ENCODE measurements at regions not wholly inside any gene's neighbourhood (a gene's known extent, or its start where the extent isn't known, plus 50 kb on each side); places are given as distances from the start of the nearest gene placed in this dataset.
"Not testable (repeated sequence)": the region's sequence is repeated elsewhere in the genome, so short reads cannot be mapped to it uniquely, and the experiment has no call there.

GRCh38 chr17:77837917-77838316, 120.6 kb upstream of the TNRC6C start:
- DNase-seq, result no peak
- intact Hi-C loops (cut with DNase I, micrococcal nuclease), result no loop called here
- no peak for ATAC-seq

- intact Hi-C loops (cut with DNase I, micrococcal nuclease), result no loop called here
- ATAC-seq, result no peak
- no peak for DNase-seq
Observed at GRCh38 chr17:77838748-77839697, 119.5 kb upstream of the TNRC6C start.

DNA sequence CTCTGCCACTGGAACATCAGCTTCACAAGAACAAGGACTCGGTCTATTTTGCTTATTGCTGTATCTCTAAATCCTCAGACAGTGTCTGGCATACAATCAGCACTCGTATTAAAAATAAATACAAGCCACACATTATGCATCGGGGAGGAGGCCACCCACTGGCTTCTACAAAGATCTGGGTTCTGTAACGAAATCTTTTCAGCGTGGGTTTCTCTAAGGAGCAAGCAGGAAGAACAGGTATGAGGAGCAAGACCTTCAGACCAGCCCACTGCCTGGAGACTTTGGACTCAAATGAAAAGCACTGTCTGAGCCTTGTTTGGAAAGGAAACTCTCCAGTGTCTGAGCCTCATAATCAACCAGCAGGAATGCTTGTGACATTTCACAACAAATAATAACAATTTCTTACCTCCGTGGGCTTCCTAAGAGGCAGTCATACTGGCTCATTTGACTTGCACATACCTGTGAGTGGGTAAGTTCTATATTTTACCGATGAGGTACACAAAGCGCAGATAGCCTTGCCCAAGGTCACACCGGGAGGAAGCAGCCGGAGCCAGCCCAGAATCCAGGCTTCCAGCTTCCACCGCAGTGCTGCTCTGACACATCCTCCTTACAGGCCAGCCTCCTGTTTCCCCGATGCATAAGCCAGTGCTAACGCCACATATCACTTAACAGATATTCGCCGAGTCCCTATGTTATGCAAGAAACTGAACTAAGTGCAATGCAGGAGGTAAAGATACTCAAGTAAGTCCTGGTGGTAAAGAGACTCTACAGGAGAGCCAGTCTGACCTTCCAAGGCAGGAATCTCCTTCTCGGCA, 118.6 kb upstream of the TNRC6C start:
- intact Hi-C loops (cut with DNase I, micrococcal nuclease), result no loop called here
- peak in 1 of 2 donors; percentile 48 for DNase-seq
- peak; percentile 91 for ATAC-seq

GRCh38 chr17:77840513-77841165, 117.9 kb upstream of the TNRC6C start:
- DNase-seq (no peak), ATAC-seq (peak; percentile 7)
- intact Hi-C loops (cut with DNase I, micrococcal nuclease), result no loop called here

- intact Hi-C loops (cut with DNase I, micrococcal nuclease), result no loop called here
- peak; percentile 73 for ATAC-seq
- peak in 1 of 2 donors; percentile 70 for DNase-seq
Observed at GRCh38 chr17:77841742-77842527, 116.6 kb upstream of the TNRC6C start.

DNA sequence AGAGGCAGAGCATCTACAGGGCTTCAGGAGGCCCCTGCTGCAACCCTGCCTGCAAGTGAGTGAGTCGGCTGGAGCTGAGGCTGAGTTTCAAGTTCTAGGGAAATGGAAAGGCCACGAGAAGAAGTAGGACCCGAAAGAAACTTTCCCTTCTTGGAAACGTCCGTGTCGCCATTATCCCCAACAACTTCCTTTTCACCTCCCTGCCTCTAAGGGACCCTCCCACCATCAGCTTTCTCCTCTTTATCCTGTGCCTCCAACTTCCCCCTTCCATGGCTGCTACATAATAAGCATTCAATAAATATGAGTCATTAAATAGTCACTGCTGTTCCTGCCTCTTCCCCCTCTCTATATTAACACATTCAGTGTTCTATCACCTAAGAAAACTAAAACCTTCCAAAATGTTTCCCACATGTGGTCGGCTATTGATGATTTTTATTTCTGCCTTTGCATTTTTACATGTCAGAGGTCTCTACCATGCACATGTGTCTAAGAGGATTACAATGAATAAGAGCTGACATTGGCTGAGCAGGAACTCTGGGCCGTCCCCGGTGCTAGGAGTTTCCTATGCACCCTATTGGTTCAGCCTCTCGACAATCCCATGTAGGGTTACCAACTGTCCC, 115.9 kb upstream of the TNRC6C start:
- ATAC-seq (no peak), DNase-seq (no peak)
- intact Hi-C loops (cut with DNase I, micrococcal nuclease), result no loop called here

DNA sequence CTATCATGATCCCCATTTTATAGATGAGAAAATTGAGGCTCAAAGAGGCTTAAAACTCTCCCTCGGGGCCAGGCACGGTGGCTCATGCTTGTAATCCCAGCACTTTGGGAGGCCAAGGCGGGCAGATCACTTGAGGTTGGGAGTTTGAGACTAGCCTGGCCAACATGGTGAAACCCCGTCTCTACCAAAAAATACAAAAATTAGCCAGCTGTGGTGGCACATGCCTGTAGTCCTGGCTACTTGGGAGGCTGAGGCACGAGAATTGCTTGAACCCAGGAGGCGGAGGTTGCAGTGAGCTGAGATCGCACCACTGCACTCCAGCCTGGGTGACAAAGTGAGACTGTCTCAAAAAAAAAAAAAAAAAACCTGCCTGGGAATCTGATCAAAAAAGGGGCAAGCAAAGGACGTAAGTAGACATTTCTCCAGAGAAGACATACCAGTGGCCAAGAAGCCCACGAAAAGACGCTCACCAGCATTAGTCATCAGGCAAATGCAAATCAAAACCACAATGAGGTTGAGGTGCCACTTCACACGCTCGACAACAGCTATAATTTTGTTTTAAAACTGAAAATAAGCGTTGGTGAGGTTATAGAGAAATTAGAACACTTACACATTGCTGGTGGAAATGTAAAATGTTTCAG, 115.1 kb upstream of the TNRC6C start:
- DNase-seq, ATAC-seq: not testable (repeated sequence)

DNA sequence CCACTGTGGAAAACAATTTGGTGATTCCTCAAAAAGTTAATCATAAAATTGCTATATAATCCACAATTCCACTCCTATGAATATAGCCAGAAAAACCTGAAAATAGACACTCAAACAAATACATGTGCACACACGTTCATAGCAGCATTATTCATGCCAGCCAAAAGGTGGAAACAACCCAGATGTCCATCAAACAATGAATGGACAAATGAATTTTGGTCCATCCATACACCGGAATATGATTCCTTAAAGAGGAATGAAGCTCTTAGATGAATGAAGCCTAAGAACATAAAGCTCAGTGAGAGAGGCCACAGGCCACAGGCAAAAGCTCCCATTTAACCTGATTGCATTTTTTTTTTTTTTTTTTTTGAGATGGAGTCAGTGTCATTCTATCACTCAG, 114.6 kb upstream of the TNRC6C start:
- intact Hi-C loops (cut with DNase I, micrococcal nuclease), result no loop called here
- ATAC-seq, result no peak

More for the DNA sequence above, 115.1 kb upstream of the TNRC6C start:
- intact Hi-C loops (cut with DNase I, micrococcal nuclease), result not testable (repeated sequence)

DNA sequence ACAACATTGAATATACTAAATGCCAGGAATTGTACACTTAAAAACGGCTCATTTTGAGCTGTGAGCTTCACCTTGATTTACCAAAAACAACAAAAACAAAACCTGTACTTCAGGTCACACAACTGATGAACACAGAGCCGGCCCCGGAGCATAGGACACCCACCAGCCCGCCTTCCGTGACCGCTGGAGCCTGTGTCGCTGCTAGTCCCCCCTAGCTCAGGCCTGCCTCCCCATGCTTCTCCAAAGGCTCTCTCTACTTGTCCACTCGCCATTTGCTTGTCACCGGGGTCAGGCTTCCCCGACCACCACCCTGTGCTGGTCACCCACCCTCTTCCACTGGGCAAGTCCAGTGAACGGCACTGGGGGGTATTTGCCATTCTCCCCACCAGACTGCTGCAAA, 113.8 kb upstream of the TNRC6C start:
- ATAC-seq, result no peak
- intact Hi-C loops (cut with DNase I, micrococcal nuclease), result no loop called here
- peak in 1 of 2 donors; percentile 4 for DNase-seq

More for the DNA sequence above, 114.6 kb upstream of the TNRC6C start:
- no peak for DNase-seq

GRCh38 chr17:77845541-77846225, 112.8 kb upstream of the TNRC6C start:
- ATAC-seq, result no peak
- intact Hi-C loops (cut with DNase I, micrococcal nuclease), result no loop called here
- DNase-seq, result no peak

- DNase-seq (no peak), ATAC-seq (no peak)
- intact Hi-C loops (cut with DNase I, micrococcal nuclease), result no loop called here
Observed at GRCh38 chr17:77846531-77847085, 111.9 kb upstream of the TNRC6C start.

DNA sequence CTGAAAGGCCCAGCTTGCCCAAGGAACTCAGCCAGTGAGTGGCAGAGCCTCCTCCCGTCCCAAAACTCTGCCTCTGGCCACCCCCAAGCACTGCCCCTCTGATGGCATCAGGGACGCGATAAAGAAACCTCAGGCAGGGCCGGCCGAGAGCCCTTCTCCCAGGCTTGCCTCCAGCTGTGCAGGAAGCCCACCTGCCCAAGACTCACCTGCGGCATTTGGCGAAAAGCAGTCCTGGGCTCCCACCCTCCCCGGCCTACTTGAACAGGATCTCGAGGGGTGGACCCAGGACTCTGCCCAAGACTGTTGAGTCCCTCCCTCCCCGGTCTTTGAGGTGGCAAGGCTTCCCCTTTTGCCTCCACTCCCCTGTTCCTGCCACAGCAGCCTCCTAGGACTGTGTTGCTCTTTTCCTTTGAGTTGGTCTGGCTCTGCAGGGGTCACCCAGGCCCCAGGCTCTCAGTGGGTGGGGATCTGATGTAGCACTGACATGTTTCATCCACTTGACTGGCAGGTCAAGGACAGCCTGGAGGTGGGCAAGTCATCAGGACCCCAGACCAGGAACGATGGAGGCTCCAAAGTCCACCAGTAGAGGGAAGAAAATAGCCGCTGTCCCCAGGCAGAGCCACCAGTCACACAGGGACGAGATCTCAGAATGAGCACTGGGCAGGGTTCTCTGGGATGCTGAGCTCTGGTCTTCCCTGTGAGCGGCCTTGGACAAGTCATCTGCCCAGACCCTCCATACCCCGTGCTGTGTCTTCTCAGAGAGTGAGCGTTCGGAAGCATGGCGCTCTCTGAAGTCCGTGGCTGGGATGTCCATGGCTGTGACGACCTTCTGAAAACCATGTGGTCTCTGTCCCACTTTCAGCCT, 111.0 kb upstream of the TNRC6C start:
- DNase-seq, result no peak
- intact Hi-C loops (cut with DNase I, micrococcal nuclease), result no loop called here
- no peak for ATAC-seq

GRCh38 chr17:77848257-77848656, 110.2 kb upstream of the TNRC6C start:
- no peak for DNase-seq

GRCh38 chr17:77849239-77849638, 109.3 kb upstream of the TNRC6C start:
- DNase-seq (no peak), ATAC-seq (no peak)
- intact Hi-C loops (cut with DNase I, micrococcal nuclease), result no loop called here

More at GRCh38 chr17:77848257-77848656, 110.2 kb upstream of the TNRC6C start:
- intact Hi-C loops (cut with DNase I, micrococcal nuclease), result no loop called here
- no peak for ATAC-seq

GRCh38 chr17:77851921-77852320, 106.6 kb upstream of the TNRC6C start:
- intact Hi-C loops (cut with DNase I, micrococcal nuclease), result no loop called here
- ATAC-seq (no peak), DNase-seq (no peak)

GRCh38 chr17:77852731-77853130, 105.8 kb upstream of the TNRC6C start:
- intact Hi-C loops (cut with DNase I, micrococcal nuclease), result no loop called here
- ATAC-seq (no peak), DNase-seq (no peak)
